Kidney (tissue), 13 donors: ENCODE measurements at regions not wholly inside any gene's neighbourhood (a gene's known extent, or its start where the extent isn't known, plus 50 kb on each side); places are given as distances from the start of the nearest gene placed in this dataset.

Source experiments
- DNase-seq, 5 donors: peaks; one replicate each; pipeline ENCODE4 v3.0.0-alpha.2; 2013 to 2020
- FAIRE-seq: peaks from 2 replicates; lab custom pipeline; 2012; peaks lifted over from hg19 to GRCh38; lab: Jason Lieb, UNC
- H3K27ac ChIP-seq, 2 donors: one replicate each; pipeline ENCODE4 v1.7.0; 2013; ENCODE audit warnings: low read depth in 2 of 2, low read length in 2 of 2, inconsistent platforms in 1 of 2
- H3K27me3 ChIP-seq: one replicate; pipeline ENCODE4 v1.7.1; 2013; ENCODE audit warnings: low read length, inconsistent platforms; ENCODE audit not compliant: control insufficient read depth, insufficient read depth
- H3K36me3 ChIP-seq, 3 donors: one replicate each; pipeline versions ENCODE4 v1.7.0 to v1.7.1; 2013; ENCODE audit warnings: low read length in 3 of 3, control low read depth in 1 of 3, inconsistent platforms in 1 of 3; ENCODE audit not compliant: insufficient read depth in 3 of 3, control insufficient read depth in 2 of 3
- H3K4me1 ChIP-seq, 3 donors: one replicate each; pipeline versions ENCODE4 v1.7.0 to v1.7.1; 2013; ENCODE audit warnings: low read length in 3 of 3, inconsistent platforms in 1 of 3, low read depth in 1 of 3; ENCODE audit not compliant: control insufficient read depth in 2 of 3, insufficient read depth in 2 of 3
- H3K4me3 ChIP-seq, 3 donors: one replicate each; pipeline versions ENCODE4 v1.7.0 to v1.8.1; 2013; ENCODE audit warnings: low read length in 3 of 3, control low read depth in 1 of 3, inconsistent platforms in 1 of 3
- H3K9ac ChIP-seq, 3 donors: one replicate each; pipeline versions ENCODE4 v1.7.0 to v1.7.1; 2013; ENCODE audit warnings: low read length in 3 of 3, control low read depth in 1 of 3, inconsistent platforms in 1 of 3
- H3K9me3 ChIP-seq, 3 donors: one replicate each; pipeline versions ENCODE4 v1.7.0 to v1.7.1; 2013; ENCODE audit warnings: low read length in 3 of 3, control low read depth in 1 of 3, inconsistent platforms in 1 of 3; ENCODE audit not compliant: control insufficient read depth in 2 of 3, insufficient read depth in 1 of 3
- intact Hi-C: fragments of 100-400 bp; cut with DNase I; formaldehyde crosslinking; loops from one replicate; pipeline ENCODE4 v1.11.1; 2022
- TF ChIP-seq, protein P1 (sequence below): IDR thresholded peaks from 3 replicates; pipeline ENCODE4 v1.5.1; 2012; ENCODE audit warnings: mild to moderate bottlenecking, moderate library complexity, borderline replicate concordance; ENCODE audit not compliant: insufficient read depth; ENCODE audit errors: extremely low read depth
- donor health status: control.
- donor health status: control.
- donor health status: control.
- donor health status: control.
- donor health status: control.
- donor health status: DM: yes; HTN: yes; CAD: no.
- donor health status: Normal renal cell carcinoma (clear cell type).

DNA sequence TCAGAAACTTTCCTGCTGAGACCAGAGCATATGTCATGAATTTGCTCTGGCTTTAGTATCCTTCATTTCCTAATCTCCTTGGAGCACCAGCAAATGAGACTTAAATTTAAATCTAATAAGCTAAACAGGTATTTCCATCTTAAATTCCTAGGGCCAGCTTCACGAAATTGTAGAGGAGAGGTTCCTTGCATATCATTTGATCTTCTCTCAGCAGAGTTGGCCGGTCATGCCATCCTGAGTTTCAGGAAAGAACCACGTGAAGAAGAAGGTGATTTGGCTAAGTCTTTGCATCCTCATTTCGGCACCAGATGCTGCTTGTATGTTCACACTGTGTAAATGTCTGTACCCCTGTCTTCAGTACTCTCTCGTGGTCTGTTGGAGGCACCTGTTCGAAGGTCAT is 370.4 kb upstream of the NBEA start:
- no peak for FAIRE-seq
- intact Hi-C loops, result no loop called here
- Histone ChIP-seq H3K4me1 (no peaks in the 10 kb centered on the region), H3K36me3 (no peaks in the 10 kb centered on the region), H3K27me3 (no peaks in the 10 kb centered on the region), H3K4me3 (no peak overlapping the region), H3K9me3 (peaks cover 0 to 2% (median 0%) of the 10 kb centered on the region in 3 donors), H3K9ac (no peak overlapping the region), H3K27ac (no peak overlapping the region)
- TF ChIP-seq, protein P1, sequence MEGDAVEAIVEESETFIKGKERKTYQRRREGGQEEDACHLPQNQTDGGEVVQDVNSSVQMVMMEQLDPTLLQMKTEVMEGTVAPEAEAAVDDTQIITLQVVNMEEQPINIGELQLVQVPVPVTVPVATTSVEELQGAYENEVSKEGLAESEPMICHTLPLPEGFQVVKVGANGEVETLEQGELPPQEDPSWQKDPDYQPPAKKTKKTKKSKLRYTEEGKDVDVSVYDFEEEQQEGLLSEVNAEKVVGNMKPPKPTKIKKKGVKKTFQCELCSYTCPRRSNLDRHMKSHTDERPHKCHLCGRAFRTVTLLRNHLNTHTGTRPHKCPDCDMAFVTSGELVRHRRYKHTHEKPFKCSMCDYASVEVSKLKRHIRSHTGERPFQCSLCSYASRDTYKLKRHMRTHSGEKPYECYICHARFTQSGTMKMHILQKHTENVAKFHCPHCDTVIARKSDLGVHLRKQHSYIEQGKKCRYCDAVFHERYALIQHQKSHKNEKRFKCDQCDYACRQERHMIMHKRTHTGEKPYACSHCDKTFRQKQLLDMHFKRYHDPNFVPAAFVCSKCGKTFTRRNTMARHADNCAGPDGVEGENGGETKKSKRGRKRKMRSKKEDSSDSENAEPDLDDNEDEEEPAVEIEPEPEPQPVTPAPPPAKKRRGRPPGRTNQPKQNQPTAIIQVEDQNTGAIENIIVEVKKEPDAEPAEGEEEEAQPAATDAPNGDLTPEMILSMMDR, result no peak
- no peak for DNase-seq

DNA sequence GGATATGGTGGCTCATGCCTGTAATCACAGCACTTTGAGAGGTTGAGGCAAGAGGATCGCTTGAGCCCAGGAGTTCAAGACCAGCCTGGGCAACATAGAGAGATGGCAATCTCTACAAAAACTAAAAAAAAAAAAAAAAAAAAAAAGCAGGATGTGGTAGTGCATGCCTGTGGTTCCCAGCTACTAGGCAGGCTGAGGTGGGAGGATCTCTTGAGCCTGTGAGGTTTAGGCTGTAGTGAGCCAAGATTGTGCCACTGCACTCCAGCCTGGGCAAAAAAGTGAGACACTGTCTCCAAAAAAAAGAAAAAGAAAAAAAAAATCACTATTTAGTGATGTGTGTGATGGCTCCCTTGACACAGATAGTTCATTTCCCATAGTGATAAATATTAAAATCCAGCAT is 365.0 kb upstream of the NBEA start:
- Histone ChIP-seq H3K27me3 (no peaks in the 10 kb centered on the region), H3K27ac (no peak overlapping the region), H3K36me3 (no peaks in the 10 kb centered on the region), H3K9ac (no peak overlapping the region), H3K4me3 (no peak overlapping the region), H3K9me3 (peaks cover 0 to 2% (median 0%) of the 10 kb centered on the region in 3 donors), H3K4me1 (no peaks in the 10 kb centered on the region)
- FAIRE-seq (no peak), DNase-seq (no peak)
- TF ChIP-seq, protein P1, result no peak
- intact Hi-C loops, result no loop called here

DNA sequence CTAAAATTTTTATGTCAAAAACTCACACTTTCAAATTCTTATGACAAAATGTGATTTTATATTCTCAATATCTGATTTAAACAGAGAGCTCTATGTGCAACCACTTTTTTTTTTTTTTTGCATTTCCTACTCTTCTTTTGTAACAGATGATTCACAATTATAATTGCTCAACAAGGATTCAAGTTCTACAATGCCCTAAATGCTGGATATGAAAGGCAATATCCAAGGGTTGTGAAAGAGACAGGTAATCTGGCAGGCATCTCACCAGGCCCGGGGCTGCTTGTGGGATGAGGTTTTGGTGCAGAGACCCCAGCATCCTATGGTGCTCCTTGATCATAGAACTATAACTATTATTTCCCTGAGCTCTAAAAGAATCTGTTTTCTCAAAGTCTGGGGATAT is 363.6 kb upstream of the NBEA start:
- Histone ChIP-seq H3K27ac (no peak overlapping the region), H3K4me1 (no peaks in the 10 kb centered on the region), H3K4me3 (no peak overlapping the region), H3K9me3 (peaks cover 0 to 2% (median 0%) of the 10 kb centered on the region in 3 donors), H3K9ac (no peak overlapping the region), H3K27me3 (no peaks in the 10 kb centered on the region), H3K36me3 (no peaks in the 10 kb centered on the region)
- DNase-seq, result no peak
- intact Hi-C loops, result no loop called here
- FAIRE-seq, result no peak
- TF ChIP-seq, protein P1, result no peak

DNA sequence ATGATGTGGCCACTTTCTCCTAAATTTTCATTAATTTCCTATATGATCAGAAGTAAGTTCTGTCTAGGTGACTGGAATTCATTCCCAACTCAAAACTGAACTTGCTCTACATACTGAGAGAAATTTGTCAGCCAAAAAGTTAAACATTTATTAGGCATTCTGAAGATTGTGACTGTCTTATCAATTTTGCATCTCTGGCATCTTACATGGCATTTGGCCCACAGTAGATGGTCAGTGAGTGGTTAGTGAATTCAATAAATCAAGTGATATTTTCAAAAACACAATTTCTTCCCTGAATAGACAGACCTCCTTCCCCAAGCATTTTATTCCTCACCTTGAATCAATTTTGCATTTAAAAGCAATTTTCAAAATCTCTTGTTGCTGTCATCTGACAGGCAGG is 363.2 kb upstream of the NBEA start:
- Histone ChIP-seq H3K9ac (no peak overlapping the region), H3K27me3 (no peaks in the 10 kb centered on the region), H3K4me3 (no peak overlapping the region), H3K27ac (no peak overlapping the region), H3K36me3 (no peaks in the 10 kb centered on the region), H3K9me3 (peaks cover 0 to 2% (median 0%) of the 10 kb centered on the region in 3 donors), H3K4me1 (no peaks in the 10 kb centered on the region)
- intact Hi-C loops, result no loop called here
- DNase-seq, result no peak
- TF ChIP-seq, protein P1, result no peak
- no peak for FAIRE-seq
